ENCODE measurements at regions not wholly inside any gene's neighbourhood (a gene's known extent, or its start where the extent isn't known, plus 50 kb on each side); places are given as distances from the start of the nearest gene placed in this dataset.
"Not testable (repeated sequence)": the region's sequence is repeated elsewhere in the genome, so short reads cannot be mapped to it uniquely, and the experiment has no call there.

DNA sequence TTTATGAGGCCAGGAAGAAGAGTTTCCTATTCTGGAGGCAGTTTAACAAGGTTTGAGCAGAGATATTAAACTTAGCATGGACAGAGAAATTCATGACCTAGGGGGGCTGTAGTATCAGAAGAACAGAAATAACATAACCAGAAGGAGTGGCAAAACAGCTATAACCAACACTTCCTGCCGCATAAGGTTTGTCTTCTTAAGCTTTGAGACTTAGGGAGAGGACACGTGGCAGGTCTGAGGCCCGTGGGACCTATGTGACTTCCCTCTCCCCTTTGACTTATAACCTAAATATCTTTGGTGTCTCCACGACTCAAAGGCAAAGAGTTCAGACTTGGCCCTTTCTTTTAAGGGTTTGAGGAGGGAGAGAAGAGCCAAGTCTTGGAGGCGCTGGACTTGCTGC, 119.1 kb upstream of the PZP start:
- in situ Hi-C loops (cut with MboI; ENCODE audit: low pct_unique_long_range_greater_than_20kb, low sequenced_read_pairs), result no loop called here
- DNase-seq, result no peak

DNA sequence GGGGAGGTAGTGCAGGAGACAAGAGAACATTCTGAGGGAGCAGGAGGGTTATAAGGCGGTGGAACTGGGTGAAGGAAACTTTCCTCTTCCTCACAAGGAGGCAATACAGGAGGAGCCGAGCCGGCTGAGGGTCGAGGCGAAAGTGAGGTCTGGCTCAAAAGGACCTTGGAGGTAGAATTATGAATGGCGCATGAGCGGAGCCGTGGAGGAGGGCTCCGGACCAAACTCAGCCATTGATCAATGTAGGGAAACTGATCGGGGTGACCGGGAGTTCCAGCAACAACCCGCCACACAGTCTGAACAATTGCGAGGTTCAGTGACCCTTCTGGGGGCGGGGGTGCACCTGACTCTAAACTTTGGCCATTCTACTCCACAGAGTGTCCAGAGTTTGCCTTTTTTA, 118.7 kb upstream of the PZP start:
- DNase-seq; in situ Hi-C loops (cut with MboI; ENCODE audit: low pct_unique_long_range_greater_than_20kb, low sequenced_read_pairs): not testable (repeated sequence)

DNA sequence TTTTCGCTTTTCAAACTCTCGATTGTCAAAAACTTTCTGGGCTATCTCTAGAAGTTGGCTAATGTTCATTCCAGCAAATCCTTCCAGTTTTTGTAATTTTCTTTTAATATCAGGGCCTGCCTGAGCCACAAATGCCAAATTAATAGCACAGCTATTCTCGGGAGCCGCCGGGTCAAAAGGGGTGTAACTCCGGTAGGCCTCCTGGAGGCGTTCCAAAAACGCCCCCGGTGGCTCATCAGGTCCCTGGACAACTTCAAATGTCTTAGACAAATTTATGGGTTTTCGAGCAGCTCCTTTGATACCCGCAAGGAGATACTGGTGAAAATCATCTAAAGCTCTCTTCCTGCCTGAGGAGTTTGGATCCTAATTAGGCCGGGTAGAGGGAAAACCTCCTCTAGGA, 117.9 kb upstream of the PZP start:
- in situ Hi-C loops (cut with MboI; ENCODE audit: low pct_unique_long_range_greater_than_20kb, low sequenced_read_pairs), result no loop called here
- DNase-seq, result no peak

DNA sequence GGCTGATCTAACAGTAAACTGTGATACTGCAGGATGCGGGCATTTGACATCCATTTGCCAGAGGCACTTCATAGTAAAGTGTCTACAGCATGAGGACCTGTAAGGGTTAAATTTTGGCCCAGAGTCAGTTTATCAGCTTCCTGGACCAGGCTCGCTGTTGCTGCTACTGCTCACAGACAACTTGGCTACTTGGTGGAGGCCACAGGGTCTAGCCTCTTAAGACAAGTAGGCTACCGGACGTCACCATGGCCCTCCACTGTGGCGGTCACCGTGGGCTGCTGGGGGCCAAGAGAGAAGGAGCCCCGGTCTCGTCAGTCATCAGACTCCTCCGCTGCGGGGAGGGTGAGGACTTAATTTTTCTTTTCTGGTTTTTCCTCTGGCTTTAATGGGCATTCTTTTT, 117.3 kb upstream of the PZP start:
- no peak for DNase-seq
- in situ Hi-C loops (cut with MboI; ENCODE audit: low pct_unique_long_range_greater_than_20kb, low sequenced_read_pairs), result no loop called here

DNA sequence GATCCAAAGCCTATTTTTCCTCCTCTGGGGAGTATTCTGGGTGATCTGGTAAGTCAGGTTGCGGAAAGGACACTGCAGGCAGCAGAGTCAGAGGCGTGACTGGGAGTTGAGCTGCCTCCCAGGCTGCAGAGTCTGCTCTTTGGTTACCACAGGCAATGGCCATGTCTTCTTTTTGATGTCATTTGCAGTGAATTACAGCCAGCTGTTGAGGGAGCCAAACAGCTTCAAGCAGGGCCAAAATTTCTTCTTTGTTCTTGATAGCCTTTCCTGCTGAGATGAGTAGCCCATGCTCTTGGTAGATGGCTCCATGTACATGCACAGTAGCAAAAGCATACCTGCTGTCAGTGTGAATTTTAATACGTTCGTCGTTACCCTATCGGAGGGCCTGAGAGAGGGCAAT, 116.6 kb upstream of the PZP start:
- in situ Hi-C loops (cut with MboI; ENCODE audit: low pct_unique_long_range_greater_than_20kb, low sequenced_read_pairs), result no loop called here
- DNase-seq, result no peak

DNA sequence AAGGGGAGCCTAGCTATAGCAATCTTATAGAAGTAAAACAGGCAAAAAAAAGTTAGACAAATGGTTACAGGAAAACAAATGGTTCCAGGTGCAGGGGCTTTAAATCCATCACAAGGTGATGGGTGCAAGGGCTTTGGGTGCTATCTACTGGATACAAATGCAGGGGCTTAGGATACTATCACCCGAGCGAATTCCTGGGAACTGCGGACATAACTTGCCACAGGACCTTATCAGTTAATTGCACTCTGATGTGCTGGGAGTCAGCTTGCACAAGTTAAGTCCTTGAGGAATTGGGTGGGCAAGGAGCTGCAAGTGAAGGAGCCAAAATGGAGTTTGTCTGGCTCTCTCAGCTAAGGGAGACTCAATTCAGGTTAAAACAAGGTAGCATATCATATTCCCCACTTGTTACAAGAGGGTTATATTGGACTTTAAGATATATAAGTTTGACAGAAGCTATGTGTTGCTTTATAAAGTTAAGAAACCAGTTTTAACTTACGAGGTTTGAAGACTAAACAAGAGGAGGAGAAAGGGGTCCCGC, 115.0 kb upstream of the PZP start:
- in situ Hi-C loops (cut with MboI; ENCODE audit: low pct_unique_long_range_greater_than_20kb, low sequenced_read_pairs), result no loop called here
- no peak for DNase-seq

DNA sequence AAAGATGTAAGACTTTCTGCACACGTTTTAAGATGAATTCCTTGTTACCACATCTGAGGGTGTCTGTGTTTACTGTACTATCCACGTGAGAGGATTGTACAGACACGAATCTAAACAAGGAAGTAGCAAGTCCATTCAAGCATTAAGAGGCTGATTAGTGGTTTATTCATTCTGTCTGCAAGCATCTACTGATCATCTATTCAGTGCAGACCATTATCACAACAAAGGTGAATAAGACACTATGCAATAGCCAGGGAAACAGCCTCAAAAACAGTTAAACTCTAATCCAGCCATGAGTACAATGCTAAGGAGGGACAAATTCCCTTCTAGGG, 111.6 kb upstream of the PZP start:
- in situ Hi-C loops (cut with MboI; ENCODE audit: low pct_unique_long_range_greater_than_20kb, low sequenced_read_pairs), result no loop called here
- DNase-seq, result no peak

DNA sequence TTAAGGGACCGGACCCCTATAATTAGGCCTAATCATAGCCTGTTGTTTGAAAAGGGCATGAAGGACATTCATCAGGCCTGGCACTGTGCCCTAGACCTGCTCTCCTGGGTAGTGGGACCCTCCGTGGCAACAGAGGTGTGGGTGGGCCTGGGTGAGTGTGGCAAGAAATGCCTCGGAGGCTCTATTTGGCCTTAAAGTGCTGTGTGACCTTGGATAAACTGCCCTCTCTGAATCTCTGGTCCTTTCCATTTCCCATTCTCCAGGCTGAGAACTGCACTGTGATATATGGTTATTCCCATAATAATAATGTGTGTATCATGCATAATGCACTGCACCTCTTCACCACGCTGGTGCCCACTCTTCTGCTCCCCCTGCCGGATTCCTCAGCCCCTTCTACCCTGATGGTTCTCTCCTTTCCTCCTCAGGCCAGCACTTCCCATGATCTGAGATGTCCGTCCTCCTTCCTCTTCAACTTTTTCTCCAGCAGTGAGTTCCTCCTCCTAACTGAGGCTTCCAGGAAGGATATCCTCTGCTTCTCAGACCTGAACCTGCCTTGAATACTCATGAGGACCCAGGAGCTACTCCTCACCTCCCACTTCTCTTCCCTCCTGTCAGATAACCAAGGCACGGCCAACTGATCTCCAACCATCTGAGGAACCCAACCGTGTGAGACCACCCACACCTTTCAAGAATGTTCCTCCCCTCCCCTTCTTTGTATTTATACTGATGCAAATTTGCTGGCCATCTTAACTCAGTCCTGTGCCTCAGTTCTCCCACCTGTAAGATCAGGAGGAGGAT, 111.0 kb upstream of the PZP start:
- DNase-seq, result peak; percentile 43
- in situ Hi-C loops (cut with MboI; ENCODE audit: low pct_unique_long_range_greater_than_20kb, low sequenced_read_pairs), result no loop called here

DNA sequence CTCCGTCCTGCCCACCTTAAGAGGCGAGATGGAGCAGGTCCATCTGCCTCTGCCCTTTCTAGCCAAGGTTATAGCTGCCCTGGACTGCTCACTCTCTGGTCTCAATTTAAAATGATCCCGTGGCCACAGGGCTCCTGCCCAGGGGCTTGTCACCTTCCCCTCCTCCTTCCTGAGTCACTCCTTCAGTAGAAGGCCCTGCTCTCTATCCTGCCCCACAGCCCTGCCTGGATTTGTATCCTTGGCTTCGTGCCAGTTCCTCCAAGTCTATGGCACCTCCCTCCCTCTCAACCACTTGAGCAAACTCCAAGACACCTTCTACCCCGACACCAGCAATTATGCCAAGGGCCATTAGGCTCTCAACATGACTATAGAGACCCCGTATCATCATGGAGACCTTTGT, 105.3 kb upstream of the PZP start:
- in situ Hi-C loops (cut with MboI; ENCODE audit: low pct_unique_long_range_greater_than_20kb, low sequenced_read_pairs); DNase-seq: not testable (repeated sequence)

DNA sequence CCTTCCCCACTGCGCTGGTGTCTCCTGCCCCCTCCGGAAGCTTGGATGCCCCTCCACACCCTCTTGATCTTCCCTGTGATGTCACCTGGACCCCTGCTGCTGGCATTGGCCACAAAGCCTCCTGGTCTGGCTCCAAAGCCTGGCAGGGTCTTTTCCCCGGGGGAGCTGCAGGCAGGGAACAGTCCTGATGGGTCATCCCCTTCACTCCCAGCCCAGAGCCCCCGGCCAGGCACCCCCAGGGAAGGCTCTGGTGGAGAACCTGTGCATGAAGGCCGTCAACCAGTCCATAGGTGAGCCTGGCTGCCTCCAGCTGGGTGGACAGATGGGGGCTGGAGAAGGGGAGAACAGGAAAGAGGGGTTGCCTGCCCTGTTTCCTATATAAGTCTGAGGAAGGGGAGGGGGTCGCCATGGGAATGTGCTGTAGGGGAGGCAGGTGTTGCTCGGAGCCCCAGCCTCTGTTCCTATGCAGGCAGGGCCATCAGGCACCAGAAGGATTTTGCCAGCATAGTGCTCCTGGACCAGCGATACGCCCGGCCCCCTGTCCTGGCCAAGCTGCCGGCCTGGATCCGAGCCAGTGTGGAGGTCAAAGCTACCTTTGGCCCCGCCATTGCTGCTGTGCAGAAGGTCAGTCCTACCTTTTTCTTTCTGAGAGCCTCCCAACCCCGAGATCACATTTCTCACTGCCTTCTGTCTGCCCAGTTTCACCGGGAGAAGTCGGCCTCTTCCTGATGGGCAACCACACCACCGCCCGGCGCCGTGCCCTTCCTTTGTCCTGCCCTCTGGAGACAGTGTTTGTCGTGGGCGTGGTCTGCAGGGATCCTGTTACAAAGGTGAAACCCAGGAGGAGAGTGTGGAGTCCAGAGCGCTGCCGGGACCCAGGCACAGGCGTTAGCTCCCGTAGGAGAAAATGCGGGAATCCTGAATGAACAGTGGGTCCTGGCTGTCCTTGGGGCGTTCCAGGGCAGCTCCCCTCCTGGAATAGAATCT, 104.5 kb upstream of the PZP start:
- in situ Hi-C loops (cut with MboI; ENCODE audit: low pct_unique_long_range_greater_than_20kb, low sequenced_read_pairs); DNase-seq: not testable (repeated sequence)

DNA sequence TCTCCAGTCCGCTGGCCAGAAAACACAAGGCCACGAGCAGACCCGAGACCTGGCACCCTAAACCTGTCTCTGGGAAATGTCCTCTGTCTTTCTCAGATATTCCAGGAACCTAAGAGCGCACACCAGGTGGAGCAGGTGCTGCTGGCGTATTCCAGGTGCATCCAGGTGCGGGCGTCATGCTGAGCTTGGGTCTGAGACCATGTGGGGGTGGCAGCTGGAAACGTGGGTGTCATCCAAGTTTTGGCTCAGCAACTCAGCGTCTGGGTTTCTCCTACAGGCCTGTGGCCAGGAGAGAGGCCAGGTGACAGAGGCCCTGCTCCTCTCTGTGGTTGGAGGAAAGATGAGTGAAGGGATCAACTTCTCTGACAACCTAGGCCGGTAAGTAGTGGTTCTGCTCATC, 103.3 kb upstream of the PZP start:
- DNase-seq; in situ Hi-C loops (cut with MboI; ENCODE audit: low pct_unique_long_range_greater_than_20kb, low sequenced_read_pairs): not testable (repeated sequence)

DNA sequence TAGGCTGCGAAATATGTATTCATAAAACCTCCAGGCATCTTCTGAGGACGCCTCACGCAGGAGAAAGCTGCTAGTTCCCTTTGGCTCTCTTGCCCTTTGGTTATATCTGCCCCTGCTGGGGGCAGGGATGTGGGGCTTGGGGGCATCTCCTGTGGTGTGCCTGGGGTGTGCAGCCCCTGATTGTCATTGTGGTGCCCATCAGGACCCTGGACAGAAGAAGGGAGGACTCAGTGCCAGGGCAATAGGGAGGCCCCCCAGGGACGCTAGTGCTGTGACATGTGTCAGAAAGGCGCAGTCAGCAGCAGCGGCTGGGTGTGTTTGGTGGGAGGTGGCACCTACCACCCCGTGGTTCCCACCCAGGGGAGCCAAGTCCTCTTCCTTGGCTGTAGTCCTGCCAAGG, 102.5 kb upstream of the PZP start:
- in situ Hi-C loops (cut with MboI; ENCODE audit: low pct_unique_long_range_greater_than_20kb, low sequenced_read_pairs); DNase-seq: not testable (repeated sequence)

DNA sequence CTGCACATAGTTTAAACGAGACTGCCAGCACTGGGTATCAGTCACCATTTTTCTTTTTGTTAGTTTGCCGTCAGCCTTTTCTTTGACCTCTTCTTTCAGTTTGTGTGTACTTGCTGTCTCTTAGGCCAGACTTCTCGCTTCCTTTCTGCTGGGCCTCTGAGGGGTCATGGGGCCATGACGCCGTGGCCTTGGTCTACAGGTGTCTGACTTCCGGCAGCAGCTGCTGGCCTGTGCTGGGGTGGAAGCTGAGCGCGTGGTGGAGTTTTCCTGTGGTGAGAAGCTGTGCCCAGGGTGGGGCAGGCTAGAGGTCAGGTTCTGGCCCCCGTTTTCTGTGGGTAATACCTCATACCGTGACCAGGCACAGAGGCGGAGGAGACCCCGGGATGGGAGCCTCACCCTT, 101.6 kb upstream of the PZP start:
- DNase-seq; in situ Hi-C loops (cut with MboI; ENCODE audit: low pct_unique_long_range_greater_than_20kb, low sequenced_read_pairs): not testable (repeated sequence)

DNA sequence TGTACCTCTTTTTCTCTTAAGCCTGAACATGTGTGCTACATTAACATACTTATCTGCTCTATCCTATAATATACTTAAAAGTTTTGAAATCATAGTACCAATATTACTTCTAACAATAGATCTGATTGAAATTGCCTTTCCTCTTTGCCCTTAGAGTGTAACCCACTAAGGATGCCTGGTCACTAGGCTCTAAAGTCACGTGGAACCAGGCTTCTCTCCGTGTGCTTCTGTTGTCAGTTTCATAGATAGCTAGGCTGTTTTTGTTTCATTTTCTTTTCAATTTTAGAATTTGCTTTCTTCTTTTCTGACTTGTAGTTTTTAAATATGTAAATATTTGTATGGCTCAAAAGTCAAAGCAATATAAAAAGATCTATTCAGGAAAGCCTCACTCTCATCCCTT, 100.5 kb upstream of the PZP start:
- DNase-seq; in situ Hi-C loops (cut with MboI; ENCODE audit: low pct_unique_long_range_greater_than_20kb, low sequenced_read_pairs): not testable (repeated sequence)

DNA sequence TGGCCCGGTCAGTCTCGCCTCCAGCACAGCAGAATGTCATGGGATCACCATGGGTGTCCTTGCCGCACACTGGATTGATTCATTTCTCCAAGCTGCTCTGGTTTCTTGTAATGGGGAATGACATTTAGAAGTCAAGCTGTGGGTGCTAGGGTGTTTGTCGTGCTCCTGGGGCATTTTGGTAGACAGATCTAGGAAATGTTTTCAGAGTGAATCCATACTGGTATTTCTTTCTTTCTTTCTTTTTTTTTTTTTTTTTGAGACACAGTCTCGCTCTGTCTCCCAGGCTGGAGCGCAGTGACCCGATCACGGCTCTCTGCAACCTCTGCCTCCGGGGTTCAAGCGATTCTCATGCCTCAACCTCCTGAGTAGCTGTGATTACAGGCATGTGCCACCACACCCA, 100.0 kb upstream of the PZP start:
- DNase-seq; in situ Hi-C loops (cut with MboI; ENCODE audit: low pct_unique_long_range_greater_than_20kb, low sequenced_read_pairs): not testable (repeated sequence)

DNA sequence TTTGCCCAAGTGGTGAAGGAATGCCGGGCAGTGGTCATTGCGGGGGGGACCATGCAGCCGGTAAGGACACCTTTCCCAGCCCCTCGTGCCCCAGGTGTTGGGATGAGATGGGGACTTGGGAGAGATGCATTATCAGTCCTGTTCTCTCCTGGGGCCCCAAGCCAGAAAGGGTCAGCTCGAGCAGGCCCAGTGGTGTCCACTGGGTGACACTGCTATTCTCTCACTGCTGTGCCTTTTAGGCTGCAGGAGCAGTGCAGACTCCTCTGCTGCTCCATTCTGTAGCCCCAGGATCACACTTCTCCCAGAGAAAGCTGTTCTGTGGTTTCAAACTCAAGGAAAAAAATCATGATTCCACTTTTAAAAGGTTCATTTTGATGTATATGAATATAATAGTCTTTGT, 99.1 kb upstream of the PZP start:
- in situ Hi-C loops (cut with MboI; ENCODE audit: low pct_unique_long_range_greater_than_20kb, low sequenced_read_pairs); DNase-seq: not testable (repeated sequence)

DNA sequence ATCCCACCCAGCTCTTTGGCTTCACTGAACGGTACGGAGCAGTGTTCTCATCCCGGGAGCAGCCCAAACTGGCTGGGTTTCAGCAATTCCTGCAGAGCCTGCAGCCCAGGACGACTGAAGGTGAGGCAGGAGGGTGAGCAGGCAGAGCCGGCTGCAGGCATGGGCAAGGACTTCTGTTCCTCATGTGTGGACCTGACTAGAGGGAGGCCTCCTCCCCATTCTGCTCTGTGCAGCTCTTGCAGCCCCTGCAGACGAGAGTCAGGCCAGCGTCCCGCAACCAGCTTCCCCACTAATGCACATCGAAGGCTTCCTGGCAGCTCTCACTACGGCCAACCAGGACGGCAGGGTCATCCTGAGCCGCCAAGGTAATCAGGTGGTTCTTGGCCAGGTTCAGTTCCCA, 97.8 kb upstream of the PZP start:
- in situ Hi-C loops (cut with MboI; ENCODE audit: low pct_unique_long_range_greater_than_20kb, low sequenced_read_pairs); DNase-seq: not testable (repeated sequence)

DNA sequence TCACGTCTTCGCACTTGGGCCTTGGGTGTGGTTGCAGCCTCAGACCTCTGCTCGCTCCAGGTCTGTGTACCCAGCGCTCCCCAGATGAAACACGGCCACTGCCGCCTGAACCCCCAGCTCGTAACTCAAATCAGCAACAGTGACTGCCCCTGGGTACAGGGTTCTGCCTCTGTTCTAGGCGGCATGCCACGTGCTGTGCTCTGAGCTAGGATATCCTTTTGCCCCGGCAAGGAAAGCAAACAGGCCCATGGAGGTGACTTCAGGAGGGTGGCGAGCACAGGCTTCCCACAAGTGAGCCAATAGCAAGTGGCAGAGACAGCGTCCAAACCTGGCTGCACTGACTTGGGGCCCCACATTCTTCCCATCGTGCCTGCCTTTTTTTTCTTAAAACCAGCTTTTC, 96.3 kb upstream of the PZP start:
- DNase-seq; in situ Hi-C loops (cut with MboI; ENCODE audit: low pct_unique_long_range_greater_than_20kb, low sequenced_read_pairs): not testable (repeated sequence)

DNA sequence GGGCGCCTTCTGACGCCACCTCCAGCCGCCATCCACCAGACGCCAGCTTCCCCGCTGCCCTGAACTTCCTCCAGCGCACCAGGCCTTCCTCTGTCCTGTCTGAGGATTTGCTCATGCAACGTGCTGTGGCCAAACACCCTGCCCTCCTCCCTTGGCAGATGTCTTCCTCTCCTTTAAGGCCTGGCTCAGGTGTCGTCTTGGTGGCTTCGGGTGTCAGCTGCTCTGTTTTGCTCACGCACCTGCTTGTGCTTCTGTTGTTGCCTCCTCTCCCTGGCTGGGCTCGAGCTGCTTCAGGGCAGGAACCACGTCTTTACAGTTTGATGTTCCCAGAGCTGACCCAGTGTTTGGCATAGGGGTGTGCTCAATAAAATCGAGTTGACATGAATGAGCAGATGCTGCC, 87.7 kb upstream of the PZP start:
- in situ Hi-C loops (cut with MboI; ENCODE audit: low pct_unique_long_range_greater_than_20kb, low sequenced_read_pairs); DNase-seq: not testable (repeated sequence)

DNA sequence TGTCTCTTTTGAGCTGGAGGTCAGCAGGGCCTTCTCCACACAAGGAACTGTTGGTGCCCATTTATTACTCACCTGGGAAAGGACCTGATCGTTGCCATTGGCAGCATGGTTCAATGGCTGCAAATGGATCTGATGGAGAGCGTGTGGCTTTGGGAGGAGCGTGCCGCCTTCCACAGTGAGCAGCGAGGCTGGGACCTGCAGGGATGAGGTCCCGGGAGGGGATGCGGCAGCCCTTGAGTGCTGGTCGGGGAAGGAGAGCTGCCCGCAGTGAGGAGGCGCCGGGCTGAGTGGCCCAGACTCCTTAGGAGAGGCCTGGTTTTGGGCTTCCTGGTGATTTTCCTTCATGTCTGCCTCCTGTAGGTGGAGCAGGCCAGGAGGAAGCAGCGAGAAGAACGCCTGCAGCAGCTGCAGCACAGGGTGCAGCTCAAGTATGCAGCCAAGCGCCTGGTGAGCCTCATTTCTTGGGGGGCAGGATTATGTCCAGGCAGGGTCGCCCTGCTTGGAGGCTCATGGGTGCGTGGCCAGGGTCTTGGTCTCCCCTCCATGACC, 86.0 kb upstream of the PZP start:
- DNase-seq; in situ Hi-C loops (cut with MboI; ENCODE audit: low pct_unique_long_range_greater_than_20kb, low sequenced_read_pairs): not testable (repeated sequence)
